ENCODE measurements at regions not wholly inside any gene's neighbourhood (a gene's known extent, or its start where the extent isn't known, plus 50 kb on each side); places are given as distances from the start of the nearest gene placed in this dataset.

- Histone ChIP-seq H3K4me3 (no peak overlapping the region), H3K27ac (no peak overlapping the region)
- no peak for TF ChIP-seq CTCF (IDR thresholded peaks at IDR 0.05)
- no peak for DNase-seq (ENCODE audit: low spot score)
These were observed 392.3 kb downstream of the DMAC1 start for GRCh38 chr9:7407246-7407645.

GRCh38 chr9:7405924-7406604, 393.5 kb downstream of the DMAC1 start:
- H3K27ac ChIP-seq: no peak overlapping the region
- H3K4me3 ChIP-seq: no peak overlapping the region
- TF ChIP-seq CTCF (IDR thresholded peaks at IDR 0.05): no peak
- no peak for DNase-seq (ENCODE audit: low spot score)

- no peak for DNase-seq (ENCODE audit: low spot score)
- no peak for TF ChIP-seq CTCF (IDR thresholded peaks at IDR 0.05)
- no peak overlapping the region for H3K4me3 ChIP-seq
- H3K27ac ChIP-seq: no peak overlapping the region
These were observed 395.6 kb downstream of the DMAC1 start for GRCh38 chr9:7403839-7404487.

- Histone ChIP-seq H3K27ac (no peak overlapping the region), H3K4me3 (no peak overlapping the region)
- TF ChIP-seq CTCF (IDR thresholded peaks at IDR 0.05): no peak
- DNase-seq (ENCODE audit: low spot score): no peak
These were observed 396.6 kb downstream of the DMAC1 start for GRCh38 chr9:7403028-7403389.

- no peak overlapping the region for H3K4me3 ChIP-seq
- TF ChIP-seq CTCF (IDR thresholded peaks at IDR 0.05): no peak
- no peak for DNase-seq (ENCODE audit: low spot score)
- H3K27ac ChIP-seq: no peak overlapping the region
These were observed 397.1 kb downstream of the DMAC1 start for GRCh38 chr9:7402334-7403027.

GRCh38 chr9:7401116-7401515, 398.5 kb downstream of the DMAC1 start:
- Histone ChIP-seq H3K27ac (no peak overlapping the region), H3K4me3 (no peak overlapping the region)
- TF ChIP-seq CTCF (IDR thresholded peaks at IDR 0.05): no peak
- no peak for DNase-seq (ENCODE audit: low spot score)

Data from coronary artery (tissue), 2 donors.